Cardiac muscle cell (in vitro differentiated cells and primary cell): ENCODE measurements at regions not wholly inside any gene's neighbourhood (a gene's known extent, or its start where the extent isn't known, plus 50 kb on each side); places are given as distances from the start of the nearest gene placed in this dataset.

Experiments
- DNase-seq, 2 donors: peaks; one replicate each; pipeline versions ENCODE4 v3.0.0 to v3.0.0-alpha.2; 2010 to 2017; ENCODE audit warnings: low read depth in 1 of 2, low spot score in 1 of 2
- H3K27ac ChIP-seq: fragments of 200-600 bp; sonication (generic); 2 replicates; pipeline ENCODE4 v1.5.1; 2016
- H3K27me3 ChIP-seq: fragments of 200-600 bp; sonication (generic); 2 replicates; pipeline ENCODE4 v1.6.0; 2016; ENCODE audit warnings: control low read depth
- H3K36me3 ChIP-seq: fragments of 200-600 bp; sonication (generic); 2 replicates; pipeline ENCODE4 v1.5.1; 2016; ENCODE audit warnings: control low read depth
- H3K4me1 ChIP-seq: fragments of 200-600 bp; sonication (generic); 2 replicates; pipeline ENCODE4 v1.8.1; 2017; ENCODE audit warnings: low read depth, mild to moderate bottlenecking, mixed run types
- H3K4me3 ChIP-seq: fragments of 200-600 bp; sonication (generic); 2 replicates; pipeline ENCODE4 v1.5.1; 2016; ENCODE audit warnings: mild to moderate bottlenecking
- H3K9me3 ChIP-seq: fragments of 200-600 bp; sonication (generic); 2 replicates; pipeline ENCODE4 v1.5.1; 2017; ENCODE audit warnings: low read depth, mild to moderate bottlenecking, control low read depth
- TF ChIP-seq, protein P1 (sequence below): IDR thresholded peaks from 2 replicates; pipeline ENCODE4 v1.5.1; 2012; ENCODE audit warnings: low read depth, mild to moderate bottlenecking, low read length

DNA sequence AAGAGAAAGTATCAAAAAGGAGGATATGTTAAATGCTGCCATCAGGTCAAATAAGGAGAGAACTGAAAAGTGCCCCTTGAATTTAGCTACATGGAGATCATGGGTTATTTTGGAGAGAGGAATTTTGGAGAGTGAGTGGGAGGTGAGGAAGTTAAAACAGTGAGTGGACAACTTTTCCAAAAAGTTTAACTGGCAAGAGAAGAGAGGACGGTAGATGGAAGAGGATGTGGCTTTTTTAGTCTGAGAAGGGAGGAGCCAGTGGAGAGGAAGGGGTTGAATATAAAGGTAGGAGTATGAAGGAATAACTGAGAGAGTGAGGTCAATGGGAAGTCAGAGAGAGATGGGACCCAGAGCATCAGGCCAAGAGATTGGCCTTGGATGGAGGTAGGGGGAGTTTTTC is 62.5 kb upstream of the NFE2L2 start:
- TF ChIP-seq, protein P1, sequence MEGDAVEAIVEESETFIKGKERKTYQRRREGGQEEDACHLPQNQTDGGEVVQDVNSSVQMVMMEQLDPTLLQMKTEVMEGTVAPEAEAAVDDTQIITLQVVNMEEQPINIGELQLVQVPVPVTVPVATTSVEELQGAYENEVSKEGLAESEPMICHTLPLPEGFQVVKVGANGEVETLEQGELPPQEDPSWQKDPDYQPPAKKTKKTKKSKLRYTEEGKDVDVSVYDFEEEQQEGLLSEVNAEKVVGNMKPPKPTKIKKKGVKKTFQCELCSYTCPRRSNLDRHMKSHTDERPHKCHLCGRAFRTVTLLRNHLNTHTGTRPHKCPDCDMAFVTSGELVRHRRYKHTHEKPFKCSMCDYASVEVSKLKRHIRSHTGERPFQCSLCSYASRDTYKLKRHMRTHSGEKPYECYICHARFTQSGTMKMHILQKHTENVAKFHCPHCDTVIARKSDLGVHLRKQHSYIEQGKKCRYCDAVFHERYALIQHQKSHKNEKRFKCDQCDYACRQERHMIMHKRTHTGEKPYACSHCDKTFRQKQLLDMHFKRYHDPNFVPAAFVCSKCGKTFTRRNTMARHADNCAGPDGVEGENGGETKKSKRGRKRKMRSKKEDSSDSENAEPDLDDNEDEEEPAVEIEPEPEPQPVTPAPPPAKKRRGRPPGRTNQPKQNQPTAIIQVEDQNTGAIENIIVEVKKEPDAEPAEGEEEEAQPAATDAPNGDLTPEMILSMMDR, result no peak
- no peak overlapping the region for H3K27ac ChIP-seq

DNA sequence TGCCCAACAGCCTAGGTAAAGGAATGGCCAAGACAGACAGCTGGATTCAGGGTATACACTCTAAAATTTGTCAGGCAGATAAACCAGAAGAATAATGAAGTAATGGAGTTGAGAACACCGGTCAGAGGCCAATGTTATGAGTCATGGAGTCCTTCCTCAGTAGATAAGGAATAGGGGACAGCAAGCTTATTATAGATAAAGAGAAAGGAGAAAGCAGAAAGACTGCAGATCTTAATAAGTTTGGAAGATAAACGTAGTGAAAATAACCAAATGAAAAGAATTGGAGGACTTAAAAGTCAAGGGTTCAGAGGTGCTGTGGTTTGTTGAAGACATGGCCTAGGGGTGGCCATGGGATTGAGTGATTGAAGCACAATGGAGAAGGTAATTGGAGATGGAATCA is 63.5 kb upstream of the NFE2L2 start:
- Histone ChIP-seq H3K4me3 (no peak overlapping the region), H3K4me1 (peaks cover 3% of the 10 kb centered on the region), H3K36me3 (no peaks in the 10 kb centered on the region), H3K27me3 (no peaks in the 10 kb centered on the region), H3K9me3 (no peaks in the 10 kb centered on the region), H3K27ac (no peak overlapping the region)
- TF ChIP-seq, protein P1, result no peak
- peak in 1 of 2 donors; percentile 50 for DNase-seq

More for the DNA sequence above, 62.5 kb upstream of the NFE2L2 start:
- H3K4me3 ChIP-seq, result no peak overlapping the region
- H3K9me3 ChIP-seq, result no peaks in the 10 kb centered on the region
- no peak for DNase-seq
- H3K4me1 ChIP-seq, result peaks cover under 1% of the 10 kb centered on the region
- H3K36me3 ChIP-seq, result no peaks in the 10 kb centered on the region
- no peaks in the 10 kb centered on the region for H3K27me3 ChIP-seq

DNA sequence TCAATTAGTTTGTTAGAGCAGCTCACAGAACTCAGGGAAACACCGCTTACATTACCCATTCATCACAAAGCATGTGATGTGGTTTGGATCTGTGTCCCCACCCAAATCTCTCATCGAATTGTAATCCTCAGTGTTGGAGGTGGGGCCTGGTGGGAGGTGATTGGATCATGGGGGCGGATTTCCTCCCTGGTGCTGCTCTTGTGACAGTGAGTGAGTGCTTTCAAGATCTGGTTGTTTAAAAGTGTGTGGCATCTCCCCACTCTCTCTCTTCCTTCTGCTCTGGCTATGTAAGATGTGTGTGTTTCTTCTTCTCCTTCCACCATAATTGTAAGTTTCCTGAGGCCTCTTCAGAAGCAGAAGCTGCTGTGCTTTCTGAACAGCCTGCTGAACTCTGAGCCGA is 63.5 kb upstream of the AGPS start:
- Histone ChIP-seq H3K36me3 (no peaks in the 10 kb centered on the region), H3K9me3 (no peaks in the 10 kb centered on the region), H3K4me1 (peaks cover 3% of the 10 kb centered on the region), H3K27ac (no peak overlapping the region), H3K4me3 (no peak overlapping the region), H3K27me3 (no peaks in the 10 kb centered on the region)
- TF ChIP-seq, protein P1, result no peak
- no peak for DNase-seq

DNA sequence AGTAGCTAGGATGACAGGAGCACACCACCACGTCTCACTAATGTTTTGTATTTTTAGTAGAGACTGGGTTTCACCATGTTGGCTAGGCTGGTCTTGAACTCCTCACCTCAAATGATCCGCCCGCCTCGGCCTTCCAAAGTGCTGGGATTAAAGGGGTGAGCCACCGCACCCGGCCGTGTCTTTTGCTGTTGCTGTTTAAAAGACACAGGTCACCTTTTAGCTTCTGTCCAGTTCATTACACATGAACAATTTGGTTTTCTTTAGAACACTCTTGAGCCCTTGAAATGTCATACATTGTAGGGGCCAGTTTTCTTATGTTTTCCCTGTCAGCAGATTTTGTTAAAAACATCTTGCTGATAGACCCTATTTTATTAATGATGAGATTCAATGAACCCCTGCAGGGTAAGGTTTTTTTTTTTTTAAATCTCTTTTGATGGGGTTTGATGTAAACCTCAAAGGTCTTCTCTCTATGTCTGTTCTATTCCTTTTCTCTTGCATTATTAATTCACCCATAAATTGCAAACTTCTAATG is 61.0 kb upstream of the AGPS start:
- no peak overlapping the region for H3K27ac ChIP-seq
- H3K4me1 ChIP-seq, result peaks cover 3% of the 10 kb centered on the region
- TF ChIP-seq, protein P1, result no peak
- no peaks in the 10 kb centered on the region for H3K36me3 ChIP-seq
- no peaks in the 10 kb centered on the region for H3K9me3 ChIP-seq
- no peaks in the 10 kb centered on the region for H3K27me3 ChIP-seq
- DNase-seq, result no peak
- no peak overlapping the region for H3K4me3 ChIP-seq

DNA sequence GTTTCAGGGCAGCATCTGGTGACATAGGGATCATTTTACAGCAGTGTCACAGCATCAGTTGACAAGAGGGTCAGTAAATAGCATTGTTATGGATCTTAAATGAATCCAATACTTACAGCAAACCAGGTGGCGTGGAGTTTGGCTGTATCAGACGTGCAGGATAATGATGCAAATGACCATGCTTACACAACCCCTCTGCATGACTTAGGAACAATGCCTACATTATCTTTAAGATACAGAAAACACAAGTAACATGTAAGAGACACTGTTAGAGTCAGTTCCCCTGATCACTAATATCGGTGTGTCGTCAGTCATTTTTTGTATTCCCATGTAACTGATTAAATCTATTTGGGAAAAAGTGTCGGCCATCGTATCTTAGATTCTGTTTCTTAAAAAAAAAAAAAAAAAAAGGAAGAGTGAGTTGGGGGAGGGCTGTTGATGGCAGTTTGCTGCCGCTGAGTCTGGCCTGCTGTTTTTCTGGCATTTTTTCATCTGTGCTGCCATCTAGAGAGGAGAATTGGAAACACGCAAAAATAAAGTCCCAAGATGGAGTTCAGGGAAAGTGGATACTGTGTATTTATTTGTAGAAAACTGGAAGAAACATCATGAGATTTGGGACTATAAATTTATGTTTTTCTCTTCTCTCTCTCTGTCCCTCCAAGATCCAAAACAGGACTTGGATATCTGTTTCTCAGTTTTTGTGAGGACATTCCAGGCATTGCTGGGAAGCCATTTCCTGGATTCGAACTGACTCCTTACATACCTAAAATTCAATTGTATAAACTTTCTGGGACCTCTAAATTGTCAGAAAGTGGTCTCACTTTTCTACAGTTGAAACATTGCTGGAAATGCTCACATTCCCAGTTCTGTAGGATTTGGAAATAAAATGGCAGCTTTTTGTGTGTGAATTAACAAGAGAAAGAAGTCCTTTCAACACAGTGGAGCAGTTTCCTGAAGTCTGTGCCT is 60.3 kb upstream of the AGPS start:
- no peaks in the 10 kb centered on the region for H3K27me3 ChIP-seq
- no peak overlapping the region for H3K4me3 ChIP-seq
- H3K4me1 ChIP-seq, result peaks cover 3% of the 10 kb centered on the region
- DNase-seq, result peak; percentile 75 to 89
- TF ChIP-seq, protein P1, result peak; percentile 68
- H3K36me3 ChIP-seq, result no peaks in the 10 kb centered on the region
- no peaks in the 10 kb centered on the region for H3K9me3 ChIP-seq
- H3K27ac ChIP-seq, result peak overlapping the region; percentile 8
